Renal pelvis (tissue), 1 donor: ENCODE measurements at regions not wholly inside any gene's neighbourhood (a gene's known extent, or its start where the extent isn't known, plus 50 kb on each side); places are given as distances from the start of the nearest gene placed in this dataset.
"Not testable (repeated sequence)": the region's sequence is repeated elsewhere in the genome, so short reads cannot be mapped to it uniquely, and the experiment has no call there.

Experiments used
- DNase-seq: peaks from one replicate; pipeline ENCODE4 v3.0.0-alpha.2; 2013

DNA sequence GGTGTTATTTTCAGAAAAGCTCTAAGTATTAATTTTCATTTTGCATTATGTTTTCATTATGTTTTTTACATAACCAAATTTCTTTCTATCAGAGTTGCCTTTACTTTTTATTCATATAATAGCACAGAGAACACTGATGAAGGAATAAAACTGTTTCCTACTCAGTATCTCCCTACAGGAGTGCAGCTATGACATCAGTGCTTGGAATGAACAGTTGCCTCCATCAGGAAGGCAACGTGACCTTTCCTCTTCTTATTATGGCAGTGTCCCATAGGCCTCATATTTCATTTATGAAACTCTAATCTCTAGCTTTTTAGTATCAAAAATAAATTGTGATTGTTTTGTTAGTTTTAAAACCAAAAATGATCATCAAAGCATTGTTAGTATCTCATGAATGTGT is 712.8 kb downstream of the CD109 start:
- DNase-seq: no peak

DNA sequence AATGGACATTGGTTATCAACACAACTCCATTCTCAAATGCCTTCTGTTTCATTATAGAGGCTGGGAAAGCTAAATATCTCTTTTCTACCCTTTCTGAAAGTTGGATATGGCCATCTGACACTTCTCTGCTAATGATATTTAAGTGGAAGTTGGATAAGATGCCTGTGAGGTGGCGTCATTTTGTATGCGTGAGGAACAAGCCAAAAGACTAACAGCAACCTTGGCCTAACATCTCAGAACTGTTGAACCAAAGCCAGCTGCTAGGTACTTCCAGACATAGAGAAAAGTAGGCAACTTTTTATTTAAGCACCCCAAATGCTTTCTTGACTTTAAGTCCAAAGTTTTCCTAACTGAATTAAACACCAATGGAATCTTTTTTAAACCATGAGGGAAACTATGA is 708.4 kb downstream of the CD109 start:
- DNase-seq: no peak

DNA sequence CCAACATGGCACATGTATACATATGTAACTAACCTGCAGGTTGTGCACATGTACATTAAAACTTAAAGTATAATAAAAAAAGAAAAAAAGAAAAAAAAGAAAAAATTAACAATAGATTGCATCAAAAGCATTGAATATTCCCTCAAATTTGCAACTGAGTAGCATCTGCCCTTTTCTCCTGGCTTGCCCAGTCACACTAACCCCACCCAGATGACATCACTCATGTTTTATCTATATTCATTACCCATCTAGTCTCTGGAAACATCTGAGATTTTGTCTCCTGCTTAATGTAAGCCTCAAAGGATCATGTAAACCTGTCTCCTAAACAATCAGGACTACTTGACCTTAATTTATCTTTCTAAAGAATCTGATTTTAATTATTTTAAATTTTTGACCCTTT is 706.8 kb downstream of the CD109 start:
- DNase-seq: no peak

GRCh38 chr6:74378437-74378836 is 682.4 kb downstream of the CD109 start:
- DNase-seq: not testable (repeated sequence)

GRCh38 chr6:74369556-74369993 is 673.6 kb downstream of the CD109 start:
- no peak for DNase-seq

DNA sequence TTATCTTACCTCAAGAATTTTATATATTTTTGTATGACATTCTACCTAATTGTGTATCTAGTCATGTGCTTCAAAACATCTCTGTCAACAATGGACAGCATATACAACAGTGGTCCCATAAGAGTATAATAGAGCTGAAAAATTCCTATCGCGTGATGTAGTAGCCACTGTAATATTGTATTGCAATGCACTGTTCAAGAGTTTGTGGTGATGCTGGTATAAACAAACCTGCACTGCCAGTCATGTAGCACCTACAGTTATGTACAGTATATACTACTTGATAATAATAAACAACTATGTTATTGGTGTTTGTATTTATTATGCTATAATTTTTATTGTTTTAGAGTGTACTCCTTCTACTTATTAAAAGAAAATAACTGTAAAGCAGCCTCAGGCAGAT is 672.7 kb downstream of the CD109 start:
- DNase-seq: no peak

DNA sequence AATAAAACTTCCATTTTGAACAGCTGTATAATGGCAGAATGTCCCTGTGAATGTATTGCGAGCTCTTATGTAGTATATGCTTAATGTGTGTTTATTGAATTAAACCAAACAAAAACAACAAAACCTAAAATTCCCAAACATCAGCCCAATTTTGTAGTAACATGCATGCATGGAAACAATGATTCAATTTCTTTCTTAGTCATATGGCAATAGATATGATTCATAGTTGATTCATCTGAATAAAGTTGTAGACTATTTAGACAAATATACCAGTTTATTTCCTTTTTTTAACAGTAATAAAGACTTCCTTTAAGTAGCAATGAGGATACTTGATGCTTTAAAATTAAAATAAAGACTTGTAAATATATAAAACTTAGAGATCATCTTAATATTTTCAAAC is 670.6 kb downstream of the CD109 start:
- DNase-seq: no peak

DNA sequence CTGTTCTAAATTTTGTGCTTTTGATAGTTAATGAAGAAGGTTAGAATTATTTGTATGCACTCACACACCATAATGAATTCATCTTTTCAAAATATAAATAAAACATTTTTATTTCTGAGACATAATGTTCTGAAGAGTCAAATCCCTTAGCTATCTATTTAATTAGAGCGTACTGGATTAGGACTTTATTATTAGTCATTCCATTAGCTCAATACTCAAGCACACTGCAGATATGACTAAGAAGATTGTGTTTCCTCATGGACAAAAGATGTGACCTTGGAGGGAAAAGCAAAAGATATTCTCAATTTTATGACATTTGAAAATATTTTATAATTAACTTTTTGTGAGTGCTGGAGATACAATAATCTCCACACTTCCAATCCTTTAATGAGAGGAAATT is 666.4 kb downstream of the CD109 start:
- no peak for DNase-seq

DNA sequence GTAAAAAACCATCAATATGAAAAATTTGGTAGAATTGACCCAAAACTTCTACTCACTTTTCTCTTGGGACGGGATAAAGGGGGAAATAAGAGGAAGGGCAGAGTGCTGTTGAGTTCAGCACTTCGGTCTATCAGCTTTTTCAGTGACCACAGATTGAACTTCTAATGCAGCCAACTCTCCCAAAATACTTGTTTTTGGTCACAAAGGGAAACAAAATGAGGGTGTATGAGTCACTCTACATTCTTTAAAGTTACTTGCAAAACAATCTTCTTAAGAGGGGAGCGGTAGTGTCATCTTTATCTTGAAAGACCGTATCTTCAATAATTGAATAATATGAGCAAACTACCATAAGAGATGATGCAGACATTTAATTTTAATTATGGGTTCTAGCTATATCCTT is 661.3 kb downstream of the CD109 start:
- no peak for DNase-seq

DNA sequence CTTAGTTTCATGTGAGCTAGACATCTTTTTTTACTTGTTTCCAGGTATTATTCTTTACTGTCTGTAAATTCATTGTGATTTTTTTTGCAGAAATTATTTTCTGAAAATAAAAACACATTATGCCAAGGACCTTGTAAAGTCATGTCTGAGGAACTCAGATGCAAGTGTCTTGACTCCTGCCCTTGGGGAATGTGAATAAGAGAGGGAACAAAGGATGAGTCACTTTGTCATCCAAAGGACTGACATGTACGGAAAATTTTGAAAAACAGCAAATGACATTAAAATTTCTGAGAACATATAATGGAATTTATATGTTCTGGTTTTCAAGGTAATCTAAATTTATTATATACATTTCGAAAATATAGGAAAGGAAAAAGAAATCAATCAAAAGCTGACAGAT is 660.4 kb downstream of the CD109 start:
- DNase-seq: no peak

DNA sequence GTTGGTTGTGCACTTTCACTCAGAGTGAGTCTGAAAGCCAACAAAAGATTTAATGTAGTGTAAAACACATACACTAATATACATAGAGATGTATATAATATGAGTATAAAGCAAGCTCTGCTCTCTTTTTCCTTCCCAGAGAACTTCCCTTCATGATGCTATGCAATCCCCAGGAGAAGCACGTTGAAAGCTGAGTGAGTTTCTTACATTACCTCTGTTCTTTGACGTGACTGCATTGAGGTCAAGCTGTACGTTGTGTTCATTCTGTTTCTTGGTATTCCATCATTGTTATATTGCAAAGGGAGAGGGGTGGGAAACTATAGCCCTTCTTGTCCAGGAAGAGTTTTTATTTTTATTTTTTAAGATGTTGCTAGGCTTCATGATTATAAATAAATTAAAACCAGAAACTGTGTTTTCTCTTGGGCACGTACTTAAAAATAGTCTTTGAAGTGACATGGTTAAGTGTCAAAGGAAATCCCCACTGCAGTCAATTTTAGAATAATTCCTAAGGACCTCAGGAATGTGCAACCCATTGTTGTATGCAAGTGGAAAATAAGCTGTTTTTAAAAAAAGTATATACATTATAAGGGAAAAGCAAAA is 651.0 kb downstream of the CD109 start:
- DNase-seq: no peak

GRCh38 chr6:74343804-74344203 is 647.8 kb downstream of the CD109 start:
- no peak for DNase-seq

DNA sequence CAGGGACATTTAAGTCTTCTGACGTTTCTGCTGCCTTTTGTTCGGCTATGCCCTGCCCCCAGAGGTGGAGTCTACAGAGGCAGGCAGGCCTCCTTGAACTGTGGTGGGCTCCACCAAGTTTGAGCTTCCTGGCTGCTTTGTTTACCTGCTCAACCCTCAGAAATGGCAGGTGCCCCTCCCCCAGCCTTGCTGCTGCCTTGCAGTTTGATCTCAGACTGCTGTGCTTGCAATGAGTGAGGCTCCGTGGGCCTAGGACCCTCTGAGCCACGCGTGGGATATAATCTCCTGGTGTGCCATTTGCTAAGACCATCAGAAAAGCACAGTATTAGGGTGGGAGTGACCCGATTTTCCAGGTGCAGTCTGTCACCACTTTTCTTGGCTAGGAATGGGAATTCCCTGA is 647.3 kb downstream of the CD109 start:
- DNase-seq: not testable (repeated sequence)

DNA sequence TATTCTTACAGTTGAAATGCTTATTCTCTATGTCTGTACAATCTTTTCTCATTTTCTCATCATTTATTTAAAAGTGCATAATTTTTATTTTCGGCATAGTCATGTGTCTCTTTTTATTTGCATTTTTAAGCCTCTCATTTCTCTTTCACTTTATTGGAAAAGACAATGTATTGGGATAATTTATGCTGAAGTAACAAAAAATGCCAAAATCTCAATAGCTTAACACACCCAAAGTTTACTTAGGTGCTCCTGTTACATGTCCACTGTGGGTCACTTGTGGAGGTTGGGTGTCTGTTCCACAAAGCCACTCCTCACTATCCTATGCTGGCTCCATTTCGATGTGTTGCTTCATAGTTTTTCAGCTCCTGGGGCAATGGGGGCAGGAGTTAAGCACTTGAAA is 638.7 kb downstream of the CD109 start:
- DNase-seq: no peak

- no peak for DNase-seq
Observed at GRCh38 chr6:74333406-74333805, 637.4 kb downstream of the CD109 start.

DNA sequence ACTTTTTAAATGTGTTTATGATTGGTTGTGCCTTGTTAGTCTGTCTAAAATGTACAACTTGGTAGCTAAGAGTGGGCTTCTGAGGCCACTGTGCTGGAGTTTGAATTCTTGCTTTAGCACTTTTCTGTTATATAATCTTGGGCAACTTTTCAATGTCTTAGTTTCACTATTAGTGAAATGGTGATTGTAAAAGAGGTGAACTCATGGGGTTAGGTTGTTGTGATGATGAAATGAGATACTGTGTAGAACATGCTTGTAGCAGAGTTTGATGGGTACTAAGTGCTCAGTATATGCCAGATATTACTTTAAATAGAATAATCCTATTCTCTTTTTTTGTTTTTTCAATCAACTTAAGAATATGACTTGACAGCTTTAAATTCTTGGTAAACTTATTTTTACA is 624.7 kb downstream of the CD109 start:
- DNase-seq: no peak

GRCh38 chr6:74320074-74320473 is 624.1 kb downstream of the CD109 start:
- DNase-seq: no peak

- DNase-seq: no peak
Observed at GRCh38 chr6:74319292-74319691, 623.3 kb downstream of the CD109 start.

- no peak for DNase-seq
Observed at GRCh38 chr6:74318738-74319137, 622.7 kb downstream of the CD109 start.

DNA sequence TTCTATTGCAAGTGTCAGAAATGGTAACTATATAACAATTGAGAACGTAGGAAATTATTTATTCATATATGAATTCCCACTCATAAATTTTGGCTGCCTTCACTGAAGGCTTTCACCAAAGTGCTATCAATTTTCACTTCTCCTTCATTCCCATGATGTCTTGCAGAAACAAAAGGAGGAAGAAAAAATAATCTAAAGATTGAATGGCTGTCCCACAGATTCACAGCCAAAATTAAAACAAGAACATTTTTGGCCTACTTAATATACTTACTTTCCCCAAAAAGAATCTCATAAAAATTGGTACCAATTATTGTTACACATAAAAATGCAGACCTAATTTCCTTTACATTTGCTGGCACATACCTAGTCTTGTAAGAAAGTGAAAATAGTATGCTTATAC is 616.1 kb downstream of the CD109 start:
- no peak for DNase-seq

DNA sequence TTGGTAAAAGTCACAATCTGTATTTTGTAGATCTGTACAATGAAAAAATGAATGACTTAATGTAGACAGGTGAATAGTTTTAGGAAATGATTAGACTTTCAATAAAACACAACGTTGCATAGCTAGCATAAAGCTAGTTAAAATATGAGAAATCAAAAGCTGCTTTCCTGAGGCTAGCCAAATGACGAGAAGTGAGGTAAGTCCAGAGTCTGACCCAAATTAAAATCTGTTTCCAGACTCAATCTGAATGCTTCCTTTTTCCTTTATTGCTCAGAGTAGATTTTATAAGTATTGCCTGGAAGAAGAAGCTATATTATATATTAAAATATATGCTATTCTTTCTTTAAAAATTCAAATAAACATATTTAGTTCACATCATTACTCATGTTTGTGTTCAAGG is 615.4 kb downstream of the CD109 start:
- DNase-seq: no peak

DNA sequence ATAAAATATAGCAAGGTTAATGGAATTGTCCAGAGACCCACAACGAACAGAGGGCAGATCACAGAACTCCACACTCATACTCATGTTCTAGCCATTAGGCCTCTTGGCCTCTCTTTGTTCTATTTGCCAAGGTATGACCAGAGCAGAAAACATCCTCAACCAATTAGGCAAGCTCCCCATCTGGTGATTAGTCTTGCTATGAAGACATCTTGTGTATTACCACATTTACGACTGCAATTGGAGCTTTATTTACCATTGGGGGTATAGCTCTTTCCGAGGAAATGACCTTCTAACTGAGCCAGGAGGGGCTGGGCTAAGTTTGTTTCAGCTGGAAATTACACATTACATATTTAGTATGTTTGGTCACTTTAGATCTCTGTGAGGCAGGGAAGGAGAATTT is 593.9 kb downstream of the CD109 start:
- DNase-seq: peak; percentile 24

GRCh38 chr6:74287932-74288331 is 591.9 kb downstream of the CD109 start:
- DNase-seq: no peak

DNA sequence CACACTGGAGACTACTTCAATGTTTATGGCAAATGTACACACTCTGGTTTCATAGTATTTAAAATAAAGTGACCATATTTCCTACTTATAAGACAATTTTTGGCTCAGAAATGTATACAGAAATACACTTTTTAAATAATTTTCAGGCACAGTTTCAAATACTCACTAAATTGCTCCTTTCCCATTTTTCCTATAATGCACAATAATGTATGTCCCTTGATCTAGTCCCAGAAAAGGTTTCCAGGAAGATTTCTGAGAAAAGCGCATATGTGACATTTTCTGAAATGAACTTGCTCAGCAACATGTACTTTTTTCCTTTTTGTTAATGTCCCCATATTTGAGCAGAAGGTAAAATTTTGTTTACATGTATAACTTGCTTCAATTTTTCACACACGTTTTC is 591.4 kb downstream of the CD109 start:
- DNase-seq: no peak

DNA sequence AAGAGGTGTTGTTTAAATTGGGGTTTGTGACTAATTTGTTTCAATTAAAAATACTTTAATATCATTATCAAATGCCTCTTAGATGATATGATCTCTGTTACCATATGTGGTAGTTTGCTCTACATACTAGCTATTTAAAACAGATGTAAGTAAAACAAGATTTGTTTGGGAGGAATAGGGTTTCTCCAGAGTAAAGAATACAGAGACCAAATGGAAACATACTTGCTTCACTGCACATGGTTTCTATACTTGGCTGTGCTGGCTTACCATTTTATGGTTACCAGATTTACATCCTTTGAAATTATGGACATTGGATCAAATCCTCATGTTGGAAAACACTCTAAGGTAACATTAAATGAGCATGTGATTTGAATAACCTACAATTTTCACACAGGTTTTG is 588.3 kb downstream of the CD109 start:
- no peak for DNase-seq
